Loucy (cell line): ENCODE measurements at regions not wholly inside any gene's neighbourhood (a gene's known extent, or its start where the extent isn't known, plus 50 kb on each side); places are given as distances from the start of the nearest gene placed in this dataset.

Experiments
- EZH2phosphoT487 ChIP-seq: fragments of 200-600 bp; IDR thresholded peaks from 2 replicates; pipeline ENCODE4 v1.6.1; 2018; ENCODE audit warnings: antibody characterized with exemption, mild to moderate bottlenecking, moderate library complexity, borderline replicate concordance
- TF ChIP-seq, protein P1 (sequence below): fragments of 200-600 bp; sonication (generic); conservative IDR thresholded peaks from 2 replicates; pipeline ENCODE4 v1.5.1; 2014; ENCODE audit warnings: mild to moderate bottlenecking, antibody characterized with exemption, low read length

DNA sequence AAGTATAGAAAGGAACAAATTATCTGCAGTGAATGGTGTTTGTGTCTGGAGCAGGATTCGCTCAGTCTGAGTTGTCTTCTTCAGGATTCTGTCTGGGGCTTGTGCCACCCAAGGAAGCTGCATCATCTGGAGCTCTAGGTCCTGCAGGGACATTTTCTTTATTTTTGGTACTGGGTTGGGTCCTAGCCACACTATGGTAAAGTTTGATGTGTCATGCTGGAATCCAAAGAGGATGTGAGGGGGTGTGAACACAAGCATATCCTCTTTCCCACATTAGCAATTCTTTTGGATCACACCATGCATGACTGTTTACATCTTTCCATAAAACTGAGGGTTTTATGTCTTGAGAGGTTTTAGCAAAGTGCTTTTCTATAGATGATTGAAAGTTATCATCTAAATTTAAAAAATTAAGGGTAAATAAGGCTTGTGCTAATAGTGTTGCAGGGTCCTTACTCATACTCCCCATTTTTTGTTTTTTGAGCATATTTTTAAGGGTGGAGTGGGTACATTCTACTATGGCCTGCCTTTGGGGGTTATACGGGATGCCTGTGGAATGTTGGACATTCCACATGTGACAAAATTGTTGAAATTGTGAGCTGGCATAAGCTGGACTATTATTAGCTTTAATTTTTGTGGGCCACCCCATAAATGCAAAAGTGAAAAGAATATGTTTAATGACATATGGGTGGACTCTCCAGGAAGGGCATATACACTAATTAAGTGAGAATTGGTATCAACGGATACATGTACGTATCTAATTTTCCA lies 152.0 kb upstream of the HMCN1 start:
- TF ChIP-seq, protein P1, sequence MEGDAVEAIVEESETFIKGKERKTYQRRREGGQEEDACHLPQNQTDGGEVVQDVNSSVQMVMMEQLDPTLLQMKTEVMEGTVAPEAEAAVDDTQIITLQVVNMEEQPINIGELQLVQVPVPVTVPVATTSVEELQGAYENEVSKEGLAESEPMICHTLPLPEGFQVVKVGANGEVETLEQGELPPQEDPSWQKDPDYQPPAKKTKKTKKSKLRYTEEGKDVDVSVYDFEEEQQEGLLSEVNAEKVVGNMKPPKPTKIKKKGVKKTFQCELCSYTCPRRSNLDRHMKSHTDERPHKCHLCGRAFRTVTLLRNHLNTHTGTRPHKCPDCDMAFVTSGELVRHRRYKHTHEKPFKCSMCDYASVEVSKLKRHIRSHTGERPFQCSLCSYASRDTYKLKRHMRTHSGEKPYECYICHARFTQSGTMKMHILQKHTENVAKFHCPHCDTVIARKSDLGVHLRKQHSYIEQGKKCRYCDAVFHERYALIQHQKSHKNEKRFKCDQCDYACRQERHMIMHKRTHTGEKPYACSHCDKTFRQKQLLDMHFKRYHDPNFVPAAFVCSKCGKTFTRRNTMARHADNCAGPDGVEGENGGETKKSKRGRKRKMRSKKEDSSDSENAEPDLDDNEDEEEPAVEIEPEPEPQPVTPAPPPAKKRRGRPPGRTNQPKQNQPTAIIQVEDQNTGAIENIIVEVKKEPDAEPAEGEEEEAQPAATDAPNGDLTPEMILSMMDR: no peak
- TF ChIP-seq EZH2phosphoT487: no peak
